KMS-11 (cell line): ENCODE measurements at regions not wholly inside any gene's neighbourhood (a gene's known extent, or its start where the extent isn't known, plus 50 kb on each side); places are given as distances from the start of the nearest gene placed in this dataset.

Experiments
- H2AFZ ChIP-seq: fragments of 200-600 bp; sonication (generic); 2 replicates; pipeline ENCODE4 v1.6.1; 2016; ENCODE audit warnings: antibody characterized with exemption, mixed run types, low read depth
- H3K27ac ChIP-seq: fragments of 200-600 bp; sonication (generic); 2 replicates; pipeline ENCODE4 v1.6.1; 2016; ENCODE audit warnings: mild to moderate bottlenecking, mixed run types
- H3K27me3 ChIP-seq: fragments of 200-600 bp; sonication (generic); 2 replicates; pipeline ENCODE4 v1.6.1; 2017; ENCODE audit warnings: mild to moderate bottlenecking, low read depth, mixed run types, moderate library complexity; ENCODE audit not compliant: insufficient read depth
- H3K36me3 ChIP-seq: fragments of 200-600 bp; sonication (generic); 2 replicates; pipeline ENCODE4 v1.6.1; 2017; ENCODE audit warnings: mild to moderate bottlenecking, mixed run types; ENCODE audit not compliant: insufficient read depth
- H3K4me1 ChIP-seq: fragments of 200-600 bp; sonication (generic); 2 replicates; pipeline ENCODE4 v1.6.1; 2016; ENCODE audit warnings: mild to moderate bottlenecking, low read depth, mixed run types; ENCODE audit not compliant: poor library complexity, severe bottlenecking
- H3K4me2 ChIP-seq: fragments of 200-600 bp; sonication (generic); 2 replicates; pipeline ENCODE4 v1.7.0; 2016; ENCODE audit warnings: mild to moderate bottlenecking, mixed run types
- H3K4me3 ChIP-seq: fragments of 200-600 bp; sonication (generic); IDR thresholded peaks from 2 replicates; pipeline ENCODE4 v1.6.1; 2017; ENCODE audit warnings: low read depth, low read length, mixed read lengths; ENCODE audit not compliant: insufficient read depth
- H3K79me2 ChIP-seq: fragments of 200-600 bp; sonication (generic); 2 replicates; pipeline ENCODE4 v1.6.1; 2016; ENCODE audit warnings: low read depth, mixed run types; ENCODE audit not compliant: insufficient read depth
- H3K9ac ChIP-seq: fragments of 200-600 bp; sonication (generic); 2 replicates; pipeline ENCODE4 v1.6.1; 2016; ENCODE audit warnings: mild to moderate bottlenecking, mixed run types
- H4K20me1 ChIP-seq: fragments of 200-600 bp; sonication (generic); 2 replicates; pipeline ENCODE4 v1.6.1; 2016; ENCODE audit warnings: mild to moderate bottlenecking, mixed run types; ENCODE audit not compliant: insufficient read depth
- CTCF ChIP-seq: fragments of 200-600 bp; sonication (generic); conservative IDR thresholded peaks from 2 replicates; pipeline ENCODE4 v1.6.1; 2017; ENCODE audit warnings: low read depth, mild to moderate bottlenecking, antibody characterized with exemption, low read length, moderate library complexity, mixed read lengths

GRCh38 chr12:107558816-107559382, 126.7 kb upstream of the PWP1 start:
- no peak for TF ChIP-seq CTCF
- Histone ChIP-seq H4K20me1 (no peaks in the 10 kb centered on the region), H3K27ac (no peak overlapping the region), H3K79me2 (no peaks in the 10 kb centered on the region), H3K4me1 (no peaks in the 10 kb centered on the region), H3K9ac (no peak overlapping the region), H3K36me3 (no peaks in the 10 kb centered on the region), H2AFZ (no peak overlapping the region), H3K4me2 (no peak overlapping the region), H3K27me3 (no peaks in the 10 kb centered on the region), H3K4me3 (no peak overlapping the region)

- Histone ChIP-seq H3K4me2 (no peak overlapping the region), H3K9ac (no peak overlapping the region), H3K4me3 (no peak overlapping the region), H3K79me2 (no peaks in the 10 kb centered on the region), H4K20me1 (no peaks in the 10 kb centered on the region), H3K36me3 (no peaks in the 10 kb centered on the region), H2AFZ (no peak overlapping the region), H3K27ac (no peak overlapping the region), H3K27me3 (no peaks in the 10 kb centered on the region), H3K4me1 (no peaks in the 10 kb centered on the region)
- TF ChIP-seq CTCF = no peak
Observed at GRCh38 chr12:107560165-107560898, 125.3 kb upstream of the PWP1 start.

GRCh38 chr12:107560899-107561285, 124.7 kb upstream of the PWP1 start:
- H3K36me3 ChIP-seq = no peaks in the 10 kb centered on the region
- H3K79me2 ChIP-seq = no peaks in the 10 kb centered on the region
- H3K27ac ChIP-seq = no peak overlapping the region
- no peak overlapping the region for H3K4me3 ChIP-seq
- H3K27me3 ChIP-seq = no peaks in the 10 kb centered on the region
- no peaks in the 10 kb centered on the region for H4K20me1 ChIP-seq
- H3K4me1 ChIP-seq = no peaks in the 10 kb centered on the region
- H3K4me2 ChIP-seq = no peak overlapping the region
- no peak overlapping the region for H2AFZ ChIP-seq
- no peak overlapping the region for H3K9ac ChIP-seq
- no peak for TF ChIP-seq CTCF

GRCh38 chr12:107564946-107565345, 120.7 kb upstream of the PWP1 start:
- H3K4me1 ChIP-seq = no peaks in the 10 kb centered on the region
- H3K4me3 ChIP-seq = no peak overlapping the region
- TF ChIP-seq CTCF = no peak
- H3K27me3 ChIP-seq = no peaks in the 10 kb centered on the region
- no peaks in the 10 kb centered on the region for H3K36me3 ChIP-seq
- no peak overlapping the region for H2AFZ ChIP-seq
- H3K79me2 ChIP-seq = no peaks in the 10 kb centered on the region
- no peaks in the 10 kb centered on the region for H4K20me1 ChIP-seq
- no peak overlapping the region for H3K27ac ChIP-seq
- no peak overlapping the region for H3K4me2 ChIP-seq
- no peak overlapping the region for H3K9ac ChIP-seq
